GM19324 (cell line): ENCODE measurements at regions not wholly inside any gene's neighbourhood (a gene's known extent, or its start where the extent isn't known, plus 50 kb on each side); places are given as distances from the start of the nearest gene placed in this dataset.
"Not testable (repeated sequence)": the region's sequence is repeated elsewhere in the genome, so short reads cannot be mapped to it uniquely, and the experiment has no call there.

Experiments used
- ATAC-seq: cut with Tn5 transposase; IDR thresholded peaks from one replicate; pipeline ENCODE4 v1.9.1; 2021; ENCODE audit warnings: mild to moderate bottlenecking, moderate library complexity; ENCODE audit not compliant: unreplicated experiment, low FRiP score

- no peak for ATAC-seq
Observed at GRCh38 chr18:42437646-42438045, 482.6 kb downstream of the PIK3C3 start.

GRCh38 chr18:42442656-42443055, 487.6 kb downstream of the PIK3C3 start:
- ATAC-seq: no peak

- no peak for ATAC-seq
Observed at GRCh38 chr18:42444349-42444748, 489.3 kb downstream of the PIK3C3 start.

DNA sequence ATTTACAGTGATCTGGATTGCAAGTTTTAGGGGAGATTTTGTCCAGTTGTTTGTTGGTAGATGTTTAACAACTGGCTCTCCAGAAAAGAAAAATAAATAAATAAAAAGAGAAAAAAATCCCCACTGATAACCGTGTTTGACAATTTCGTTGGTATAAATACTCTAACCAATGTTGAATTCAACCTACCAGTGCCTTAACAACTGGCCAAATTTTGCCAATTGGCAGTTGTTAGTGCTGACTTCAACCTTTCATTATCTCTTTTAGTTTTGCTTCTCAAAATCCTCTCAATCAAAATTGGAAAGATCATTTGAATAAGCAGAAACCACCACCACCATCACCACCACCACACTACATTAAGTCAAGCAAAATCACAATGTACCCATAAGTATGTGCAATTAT, 490.3 kb downstream of the PIK3C3 start:
- ATAC-seq: no peak

GRCh38 chr18:42446195-42446594, 491.2 kb downstream of the PIK3C3 start:
- ATAC-seq: no peak

DNA sequence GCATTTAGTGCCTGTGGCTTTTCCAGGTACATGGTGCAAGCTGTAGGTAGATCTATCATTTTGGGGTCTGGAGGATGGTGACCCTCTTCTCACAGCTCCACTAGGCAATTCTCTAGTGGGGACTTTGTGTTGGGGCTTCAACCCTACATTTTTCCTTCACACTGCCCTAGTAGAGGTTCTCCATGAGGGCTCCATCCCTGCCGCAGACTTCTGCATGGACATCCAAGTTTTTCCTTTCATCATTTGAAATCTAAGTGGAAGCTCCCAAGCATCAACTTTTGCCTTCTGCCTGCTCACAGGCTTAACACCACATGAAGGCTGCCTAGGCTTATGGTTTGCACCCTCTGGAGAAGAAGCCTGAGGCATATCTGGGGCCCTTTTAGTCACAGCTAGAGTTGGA, 492.7 kb downstream of the PIK3C3 start:
- no peak for ATAC-seq

DNA sequence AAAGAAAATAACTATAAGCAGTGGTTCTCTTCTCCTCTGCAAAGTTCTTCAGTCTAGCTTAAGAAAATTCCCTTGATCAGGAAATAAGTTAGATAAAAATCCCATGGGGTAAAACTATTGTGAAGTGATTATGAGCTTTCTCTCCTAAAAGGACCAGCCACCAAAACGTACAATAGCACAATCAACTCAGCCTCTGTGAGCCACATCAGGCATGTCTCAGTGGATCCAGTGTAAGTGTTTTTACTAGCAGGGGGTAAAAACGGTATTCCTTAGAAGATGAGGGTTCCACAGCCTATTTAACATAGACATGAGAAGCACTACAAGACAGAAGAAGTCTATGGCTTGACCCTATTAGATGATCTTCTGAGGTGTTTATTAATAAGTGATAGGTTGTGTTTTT, 503.2 kb downstream of the PIK3C3 start:
- ATAC-seq: no peak

DNA sequence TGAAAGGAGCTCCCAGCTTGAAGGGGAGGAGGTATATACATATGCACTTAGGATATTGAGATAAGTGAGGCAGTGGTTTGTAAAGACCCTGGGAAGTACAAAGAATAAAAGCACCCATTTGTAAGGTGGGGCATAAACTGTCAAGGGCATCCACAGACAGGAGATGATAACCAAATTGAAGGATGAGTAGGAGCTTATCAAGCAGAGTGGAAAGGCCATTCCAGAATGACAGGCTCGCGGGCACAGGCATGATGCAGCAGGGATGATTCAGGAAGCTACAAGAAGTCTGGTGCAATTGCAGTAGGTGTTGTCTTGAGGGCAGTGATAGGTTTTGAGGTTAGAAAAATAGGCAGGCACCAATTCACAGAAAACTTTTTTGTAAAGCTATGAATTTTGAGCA, 504.8 kb downstream of the PIK3C3 start:
- no peak for ATAC-seq

- no peak for ATAC-seq
Observed at GRCh38 chr18:42471885-42472284, 516.9 kb downstream of the PIK3C3 start.

DNA sequence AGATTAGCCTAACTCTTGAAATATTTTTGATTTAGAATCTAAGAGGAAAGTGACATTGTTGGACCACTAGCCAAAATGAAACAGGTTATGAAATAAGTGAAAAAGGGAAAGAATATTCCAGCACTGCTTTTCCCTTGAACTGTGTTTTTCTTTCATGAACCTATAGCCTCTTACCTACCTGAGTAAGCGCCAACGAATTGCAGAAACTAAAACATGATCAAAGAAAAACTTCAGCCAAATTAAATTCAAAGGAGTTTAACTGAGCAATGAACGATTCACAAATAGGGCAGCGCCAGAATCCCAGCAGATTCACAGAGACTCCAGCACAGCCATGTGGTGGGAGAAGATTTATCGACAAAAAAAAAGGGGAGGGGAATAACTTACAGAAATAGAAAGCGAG, 518.6 kb downstream of the PIK3C3 start:
- ATAC-seq: no peak

DNA sequence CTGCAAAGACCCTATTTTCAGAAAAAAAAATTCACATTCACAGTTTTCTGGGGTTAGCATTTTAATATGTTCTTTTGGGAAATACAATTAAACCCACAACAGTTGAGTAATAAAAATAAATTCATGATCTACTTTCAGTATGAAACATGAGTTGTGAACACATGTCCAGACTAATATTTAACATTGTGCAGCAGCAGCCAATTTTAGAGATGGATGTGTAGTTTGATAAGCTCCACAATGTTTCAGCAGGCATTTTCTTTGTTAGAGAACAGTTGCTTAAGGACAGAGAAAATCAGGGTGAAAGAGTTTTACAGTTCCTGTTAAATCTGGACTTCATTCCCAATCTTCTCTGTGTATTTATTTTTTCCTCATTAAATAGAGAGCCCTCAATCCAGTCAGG, 519.5 kb downstream of the PIK3C3 start:
- ATAC-seq: no peak

- no peak for ATAC-seq
Observed at GRCh38 chr18:42475157-42475556, 520.1 kb downstream of the PIK3C3 start.

- no peak for ATAC-seq
Observed at GRCh38 chr18:42477267-42477666, 522.2 kb downstream of the PIK3C3 start.

- no peak for ATAC-seq
Observed at GRCh38 chr18:42480441-42480840, 525.4 kb downstream of the PIK3C3 start.

- no peak for ATAC-seq
Observed at GRCh38 chr18:42484648-42485047, 529.6 kb downstream of the PIK3C3 start.

DNA sequence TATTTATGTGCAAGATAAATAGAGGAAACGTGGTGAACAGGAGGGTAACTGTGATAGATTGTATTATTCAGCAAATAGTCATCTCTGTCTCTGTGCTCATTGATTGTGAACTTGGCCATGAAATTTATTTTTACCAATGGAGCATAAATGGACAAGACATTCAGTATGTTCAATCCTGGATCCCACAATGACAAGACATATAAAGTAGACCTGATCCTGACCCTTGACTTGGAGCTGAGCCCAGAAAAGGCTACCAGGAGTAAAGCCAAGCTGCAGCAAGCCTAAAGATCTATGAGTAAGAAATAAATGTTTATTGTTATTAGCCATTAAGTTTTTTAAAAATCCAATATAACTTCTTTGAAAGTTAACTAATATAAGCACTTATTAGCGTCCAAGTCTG, 531.2 kb downstream of the PIK3C3 start:
- no peak for ATAC-seq

DNA sequence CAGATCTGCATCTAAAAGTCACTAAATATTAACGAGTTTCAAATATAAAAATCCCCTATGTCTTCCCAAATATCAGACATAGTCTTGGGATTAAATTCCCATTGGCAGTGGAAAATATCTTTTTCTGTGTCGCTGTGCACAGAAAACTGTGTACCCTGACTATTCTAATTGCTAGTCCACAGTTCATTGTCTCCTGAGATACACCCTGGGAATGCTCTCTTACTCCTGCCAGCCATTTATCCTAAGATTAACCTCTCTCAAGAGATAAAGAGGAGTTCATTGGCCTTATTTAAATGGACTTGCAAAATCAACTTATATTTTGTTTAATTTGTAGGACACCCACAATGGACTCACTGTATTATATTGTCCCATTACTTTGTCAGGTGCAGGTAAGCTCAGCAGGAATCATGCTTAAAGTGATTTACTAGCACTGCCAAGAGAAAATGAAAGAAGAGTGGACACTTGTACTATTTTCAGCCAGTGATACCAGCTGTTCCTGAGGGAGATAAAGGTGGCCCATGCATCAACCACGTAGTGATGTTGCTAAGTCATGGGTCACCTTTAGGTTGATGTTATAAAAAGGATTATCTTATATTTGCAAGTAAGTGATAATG, 553.8 kb downstream of the PIK3C3 start:
- ATAC-seq: no peak

DNA sequence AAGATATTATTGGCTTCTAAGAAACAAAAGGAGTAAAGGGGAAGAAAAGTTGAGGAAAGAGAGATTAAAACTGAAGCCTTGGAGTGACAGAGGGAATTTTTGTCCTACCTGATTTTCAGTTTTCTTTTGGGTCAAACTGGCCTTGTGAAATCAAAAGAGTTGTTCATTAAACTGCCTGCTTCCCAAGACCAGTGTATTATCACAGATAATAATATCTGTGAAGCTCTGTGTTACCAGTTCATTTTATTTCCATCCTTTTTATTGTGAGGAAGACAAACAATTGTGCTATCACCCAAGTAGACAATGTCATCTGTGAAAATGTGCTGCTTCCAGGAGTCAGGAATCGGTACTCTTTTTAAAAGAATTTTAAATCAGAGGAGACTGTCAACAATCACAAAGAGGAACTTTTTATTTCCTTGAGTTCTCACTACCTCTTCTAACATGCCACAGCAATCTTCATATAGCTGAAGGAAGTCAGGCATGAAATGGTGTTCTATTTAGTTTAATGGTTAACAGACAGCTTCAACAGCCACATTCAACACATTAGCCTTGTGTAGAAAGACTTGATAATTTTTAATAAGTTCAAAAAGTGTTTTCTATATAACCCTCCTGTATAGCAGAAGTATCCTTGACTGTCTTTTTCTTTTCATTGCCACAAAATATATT, 554.8 kb downstream of the PIK3C3 start:
- peak; percentile 81 for ATAC-seq

DNA sequence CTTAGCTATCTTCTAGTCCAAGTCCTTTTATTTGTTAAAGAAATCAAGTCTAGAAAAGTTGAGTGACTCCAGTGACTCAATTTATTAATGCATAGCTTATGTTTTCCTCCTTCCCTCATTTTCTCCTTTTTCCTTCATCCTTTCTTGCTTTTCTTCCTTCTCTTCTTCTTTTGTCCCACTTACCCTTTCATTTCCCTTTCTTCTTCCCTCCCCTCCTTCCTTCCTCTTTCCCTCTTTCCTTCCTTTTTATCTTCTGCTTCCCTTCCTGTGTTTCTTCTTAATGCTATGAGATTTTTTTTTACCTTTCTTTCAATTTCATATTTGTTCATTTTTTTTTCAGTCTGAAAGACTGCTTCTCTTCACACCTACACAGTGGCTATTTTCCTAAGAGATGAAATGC, 555.5 kb downstream of the PIK3C3 start:
- ATAC-seq: no peak

DNA sequence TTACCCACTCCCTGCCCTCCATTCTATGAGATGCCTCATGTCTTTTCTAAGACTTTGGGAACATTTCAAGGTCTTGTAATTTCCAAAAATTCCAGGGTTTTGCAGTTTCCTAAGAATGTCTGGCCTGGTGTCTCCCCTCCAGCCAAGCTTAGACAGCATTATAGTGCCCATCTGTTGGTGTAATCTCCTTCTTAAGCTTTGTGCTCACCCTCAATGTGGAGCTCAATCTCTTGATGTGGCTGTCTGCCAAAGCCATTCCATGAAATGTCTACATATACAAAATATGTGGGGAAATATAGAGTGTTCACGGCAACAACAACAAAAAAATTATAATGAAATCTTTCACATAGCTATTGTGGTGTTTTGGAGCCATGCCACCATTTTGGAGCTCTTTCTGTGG, 558.4 kb downstream of the PIK3C3 start:
- ATAC-seq: no peak

- ATAC-seq: no peak
Observed at GRCh38 chr18:42514512-42514911, 559.5 kb downstream of the PIK3C3 start.

- ATAC-seq: no peak
Observed at GRCh38 chr18:42517896-42518295, 562.9 kb downstream of the PIK3C3 start.

GRCh38 chr18:42518331-42518730, 563.3 kb downstream of the PIK3C3 start:
- not testable (repeated sequence) for ATAC-seq
